Fibroblast of skin of right quadriceps (primary cell): ENCODE measurements at regions not wholly inside any gene's neighbourhood (a gene's known extent, or its start where the extent isn't known, plus 50 kb on each side); places are given as distances from the start of the nearest gene placed in this dataset.
A peak's percentile ranks its signal among the peaks of the same experiment; 100 is the strongest.
"Not testable (repeated sequence)": the region's sequence is repeated elsewhere in the genome, so short reads cannot be mapped to it uniquely, and the experiment has no call there.

Experiments used
- DNase-seq: peaks from one replicate; pipeline ENCODE4 v3.0.0-alpha.2; 2013

- DNase-seq: no peak
Observed at GRCh38 chr21:21858502-21859334, 860.5 kb downstream of the NCAM2 start.

- peak; percentile 45 for DNase-seq
Observed at GRCh38 chr21:21860888-21861287, 862.7 kb downstream of the NCAM2 start.

GRCh38 chr21:21864321-21864840, 866.2 kb downstream of the NCAM2 start:
- peak; percentile 62 for DNase-seq

- no peak for DNase-seq
Observed at GRCh38 chr21:21897275-21897883, 899.2 kb downstream of the NCAM2 start.

- peak; percentile 11 for DNase-seq
Observed at GRCh38 chr21:21898801-21899200, 900.6 kb downstream of the NCAM2 start.

- not testable (repeated sequence) for DNase-seq
Observed at GRCh38 chr21:21902416-21902815, 904.2 kb downstream of the NCAM2 start.

- no peak for DNase-seq
Observed at GRCh38 chr21:21907271-21907670, 909.1 kb downstream of the NCAM2 start.

GRCh38 chr21:21915816-21916215, 917.6 kb downstream of the NCAM2 start:
- DNase-seq: no peak

- peak; percentile 19 for DNase-seq
Observed at GRCh38 chr21:21921410-21922232, 923.4 kb downstream of the NCAM2 start.

- no peak for DNase-seq
Observed at GRCh38 chr21:21929226-21929625, 931.0 kb downstream of the NCAM2 start.

- DNase-seq: no peak
Observed at GRCh38 chr21:21929789-21930188, 931.6 kb downstream of the NCAM2 start.

GRCh38 chr21:21952566-21952965, 954.4 kb downstream of the NCAM2 start:
- DNase-seq: no peak

GRCh38 chr21:21955204-21955603, 957.0 kb downstream of the NCAM2 start:
- no peak for DNase-seq

- no peak for DNase-seq
Observed at GRCh38 chr21:21957490-21957889, 959.3 kb downstream of the NCAM2 start.

GRCh38 chr21:21963911-21964310, 965.7 kb downstream of the NCAM2 start:
- no peak for DNase-seq

- no peak for DNase-seq
Observed at GRCh38 chr21:21968810-21969209, 970.6 kb downstream of the NCAM2 start.

GRCh38 chr21:21969211-21969610, 971.0 kb downstream of the NCAM2 start:
- no peak for DNase-seq

- peak; percentile 0 for DNase-seq
Observed at GRCh38 chr21:21971384-21971783, 973.2 kb downstream of the NCAM2 start.

GRCh38 chr21:21973806-21974205, 975.6 kb downstream of the NCAM2 start:
- peak; percentile 0 for DNase-seq

- DNase-seq: no peak
Observed at GRCh38 chr21:21996891-21997290, 998.7 kb downstream of the NCAM2 start.

- no peak for DNase-seq
Observed at GRCh38 chr21:21997390-21998333, 999.5 kb downstream of the NCAM2 start.

GRCh38 chr21:22019766-22020165, 1021.6 kb downstream of the NCAM2 start:
- DNase-seq: peak; percentile 3
